Uterus (tissue), 2 donors: ENCODE measurements at regions not wholly inside any gene's neighbourhood (a gene's known extent, or its start where the extent isn't known, plus 50 kb on each side); places are given as distances from the start of the nearest gene placed in this dataset.

ENCODE experiments used
- POLR2A ChIP-seq, 2 donors: fragments of 450-650 bp; IDR thresholded peaks; one replicate each; pipeline ENCODE4 v1.6.1; 2016; ENCODE audit warnings: antibody characterized with exemption in 2 of 2, mild to moderate bottlenecking in 1 of 2, moderate library complexity in 1 of 2
- TF ChIP-seq, protein P1 (sequence below), 4 experiments: fragments of 200-600 bp in 2 of 4; fragments of 450-650 bp in 2 of 4; sonication (generic) in 2 of 4; IDR thresholded peaks; one replicate each; pipeline ENCODE4 v1.5.1; 2016 to 2019; ENCODE audit warnings: antibody characterized with exemption in 4 of 4, mild to moderate bottlenecking in 2 of 4, moderate library complexity in 1 of 4

DNA sequence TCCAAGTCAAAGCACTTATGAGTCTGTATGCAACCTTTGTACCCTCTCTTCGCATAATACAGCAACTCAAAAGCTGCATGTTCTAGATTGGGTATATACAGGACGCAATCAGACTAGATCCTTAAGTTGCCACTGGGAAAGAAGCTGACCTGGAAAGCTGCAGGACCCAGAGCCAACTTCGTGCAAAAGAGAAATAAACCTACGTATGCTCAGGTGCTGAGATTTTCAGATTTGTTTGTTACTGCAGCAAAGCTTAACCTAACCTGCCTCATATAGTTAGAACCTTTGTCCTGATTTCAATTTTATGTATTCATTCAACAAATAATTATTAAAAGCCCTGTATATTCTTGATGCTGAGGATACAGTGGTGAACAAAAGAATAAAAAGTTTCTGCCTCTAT is 139.7 kb downstream of the SLC30A10 start:
- TF ChIP-seq, protein P1, sequence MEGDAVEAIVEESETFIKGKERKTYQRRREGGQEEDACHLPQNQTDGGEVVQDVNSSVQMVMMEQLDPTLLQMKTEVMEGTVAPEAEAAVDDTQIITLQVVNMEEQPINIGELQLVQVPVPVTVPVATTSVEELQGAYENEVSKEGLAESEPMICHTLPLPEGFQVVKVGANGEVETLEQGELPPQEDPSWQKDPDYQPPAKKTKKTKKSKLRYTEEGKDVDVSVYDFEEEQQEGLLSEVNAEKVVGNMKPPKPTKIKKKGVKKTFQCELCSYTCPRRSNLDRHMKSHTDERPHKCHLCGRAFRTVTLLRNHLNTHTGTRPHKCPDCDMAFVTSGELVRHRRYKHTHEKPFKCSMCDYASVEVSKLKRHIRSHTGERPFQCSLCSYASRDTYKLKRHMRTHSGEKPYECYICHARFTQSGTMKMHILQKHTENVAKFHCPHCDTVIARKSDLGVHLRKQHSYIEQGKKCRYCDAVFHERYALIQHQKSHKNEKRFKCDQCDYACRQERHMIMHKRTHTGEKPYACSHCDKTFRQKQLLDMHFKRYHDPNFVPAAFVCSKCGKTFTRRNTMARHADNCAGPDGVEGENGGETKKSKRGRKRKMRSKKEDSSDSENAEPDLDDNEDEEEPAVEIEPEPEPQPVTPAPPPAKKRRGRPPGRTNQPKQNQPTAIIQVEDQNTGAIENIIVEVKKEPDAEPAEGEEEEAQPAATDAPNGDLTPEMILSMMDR (IDR thresholded peaks at IDR 0.05) = no peak
- no peak for TF ChIP-seq POLR2A (IDR thresholded peaks at IDR 0.05)
